GM10248 (cell line): ENCODE measurements at regions not wholly inside any gene's neighbourhood (a gene's known extent, or its start where the extent isn't known, plus 50 kb on each side); places are given as distances from the start of the nearest gene placed in this dataset.
A peak's percentile ranks its signal among the peaks of the same experiment; 100 is the strongest.

ENCODE experiments used
- CTCF ChIA-PET: fragments of 300-600 bp; sonication (Branson Sonifier 250); formaldehyde crosslinking; extraction: SDS; loops from one replicate; lab custom pipeline; 2021; ENCODE audit warnings: antibody characterized with exemption; lab: Yijun Ruan, JAX
- POLR2A ChIA-PET: fragments of 350-650 bp; sonication (Branson Sonifier 250); formaldehyde crosslinking; extraction: SDS; loops from one replicate; lab custom pipeline; 2020; ENCODE audit warnings: antibody characterized with exemption; lab: Yijun Ruan, JAX
- DNase-seq: peaks from one replicate; pipeline ENCODE4 v3.0.0; 2012; ENCODE audit errors: extremely low spot score
- TF ChIP-seq, protein P1 (sequence below): IDR thresholded peaks from 2 replicates; pipeline ENCODE4 v1.5.1; 2012; ENCODE audit warnings: mild to moderate bottlenecking, low read depth; ENCODE audit errors: extremely low read depth, missing control alignments, control extremely low read depth

DNA sequence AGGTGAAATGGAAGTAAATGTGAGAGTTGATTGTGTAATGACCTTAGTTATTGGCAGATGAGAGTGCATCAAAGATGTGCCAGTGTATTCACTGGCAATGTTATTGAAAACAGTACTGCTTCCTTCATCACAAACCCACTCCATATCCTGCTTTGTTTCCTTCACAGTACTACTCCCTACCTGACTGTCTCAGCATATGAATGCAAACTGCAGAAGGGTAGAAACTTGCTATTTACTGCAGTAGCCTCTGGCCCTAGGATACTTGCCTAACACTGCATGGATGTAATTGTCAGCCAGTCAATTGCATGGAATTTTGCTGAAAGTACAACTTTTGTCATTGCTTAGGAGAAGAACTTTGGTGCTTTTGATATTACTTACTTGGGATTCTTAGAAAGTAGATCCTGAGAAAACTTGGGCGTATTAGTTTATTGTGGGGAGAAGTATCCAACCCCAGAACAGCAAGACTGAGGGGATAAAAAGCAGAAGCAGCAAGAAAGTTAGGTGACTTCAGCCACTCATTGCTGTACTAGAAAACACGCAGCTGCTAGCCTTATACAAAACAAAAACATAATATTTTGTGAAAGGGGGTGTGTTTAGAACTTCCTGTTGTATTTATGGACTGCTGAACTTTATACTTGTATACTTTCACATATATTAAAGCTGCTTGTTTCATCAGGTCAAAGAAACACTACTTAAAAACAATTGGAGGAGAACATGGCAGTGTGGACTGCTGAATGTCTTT is 219.0 kb downstream of the CCNG2 start:
- TF ChIP-seq, protein P1, sequence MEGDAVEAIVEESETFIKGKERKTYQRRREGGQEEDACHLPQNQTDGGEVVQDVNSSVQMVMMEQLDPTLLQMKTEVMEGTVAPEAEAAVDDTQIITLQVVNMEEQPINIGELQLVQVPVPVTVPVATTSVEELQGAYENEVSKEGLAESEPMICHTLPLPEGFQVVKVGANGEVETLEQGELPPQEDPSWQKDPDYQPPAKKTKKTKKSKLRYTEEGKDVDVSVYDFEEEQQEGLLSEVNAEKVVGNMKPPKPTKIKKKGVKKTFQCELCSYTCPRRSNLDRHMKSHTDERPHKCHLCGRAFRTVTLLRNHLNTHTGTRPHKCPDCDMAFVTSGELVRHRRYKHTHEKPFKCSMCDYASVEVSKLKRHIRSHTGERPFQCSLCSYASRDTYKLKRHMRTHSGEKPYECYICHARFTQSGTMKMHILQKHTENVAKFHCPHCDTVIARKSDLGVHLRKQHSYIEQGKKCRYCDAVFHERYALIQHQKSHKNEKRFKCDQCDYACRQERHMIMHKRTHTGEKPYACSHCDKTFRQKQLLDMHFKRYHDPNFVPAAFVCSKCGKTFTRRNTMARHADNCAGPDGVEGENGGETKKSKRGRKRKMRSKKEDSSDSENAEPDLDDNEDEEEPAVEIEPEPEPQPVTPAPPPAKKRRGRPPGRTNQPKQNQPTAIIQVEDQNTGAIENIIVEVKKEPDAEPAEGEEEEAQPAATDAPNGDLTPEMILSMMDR = no peak
- DNase-seq = no peak
- ChIA-PET CTCF (interaction anchor here (1.0 kb wide), 1 partner anchor 10 kb away, joined by 4 read pairs; no protein-coding TSS in a partner anchor), POLR2A (no interaction called here)

DNA sequence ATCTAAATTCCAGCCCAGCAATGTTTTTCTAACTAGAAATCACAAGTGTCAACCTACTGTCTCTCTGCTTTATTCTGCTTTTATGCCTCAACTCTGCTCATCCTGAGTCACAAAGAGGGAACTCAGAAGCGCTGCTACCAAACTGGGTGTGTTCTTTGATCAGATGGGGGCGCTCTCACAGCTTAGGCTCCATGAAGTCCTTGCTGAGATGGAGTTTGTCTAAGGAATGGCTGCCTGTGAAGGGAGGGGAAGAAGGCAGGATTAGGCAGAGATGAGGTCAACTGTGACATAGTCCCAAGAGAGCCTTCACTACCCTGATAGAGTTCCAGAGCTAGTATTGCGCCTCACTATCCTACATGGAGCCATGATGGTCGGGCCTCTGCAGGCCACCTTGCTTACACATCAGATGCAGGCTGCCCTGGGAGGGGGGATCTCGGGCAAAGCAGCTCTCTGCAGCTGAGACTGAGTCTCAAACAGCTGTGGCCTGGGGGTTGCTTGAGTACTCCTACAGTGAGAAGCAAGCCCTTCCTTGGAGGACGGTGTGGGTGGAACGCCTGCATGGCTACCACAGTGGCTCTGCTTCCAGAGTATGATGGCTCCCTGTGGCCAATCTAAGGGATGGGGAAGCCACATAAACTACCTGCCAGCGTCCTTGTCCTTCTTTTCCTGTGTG is 219.9 kb downstream of the CCNG2 start:
- CTCF ChIA-PET = interaction anchor here (0.7 to 1.5 kb wide), 3 partner anchors 10 to 19 kb away, joined by 3 to 4 read pairs (median 3); no protein-coding TSS in a partner anchor

DNA sequence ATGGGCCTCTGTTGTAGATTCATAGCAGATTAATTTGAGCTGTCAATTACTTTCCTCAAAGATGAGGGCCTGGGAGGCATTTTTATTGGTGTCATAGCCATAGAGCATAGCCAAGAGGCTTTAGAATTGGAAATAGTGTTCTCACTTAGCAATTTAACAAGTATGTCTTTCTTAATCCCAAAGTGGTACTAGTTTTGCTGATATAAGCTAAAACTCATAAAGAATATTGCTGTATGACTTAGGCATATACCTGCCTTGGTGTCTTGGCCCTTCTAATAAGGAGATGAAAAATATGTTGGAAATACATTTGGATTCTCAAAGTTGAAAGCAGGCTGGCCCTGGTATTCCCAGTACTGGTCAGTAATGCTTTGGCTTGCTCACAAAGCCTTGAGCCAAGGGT is 221.5 kb upstream of the CXCL13 start:
- DNase-seq = no peak
- ChIA-PET POLR2A (no interaction called here), CTCF (interaction anchor here (0.8 to 7.3 kb wide), 13 partner anchors 11 to 235 kb away, joined by 3 to 72 read pairs (median 8); no protein-coding TSS in a partner anchor)
- TF ChIP-seq, protein P1 = no peak

More for the DNA sequence above, 219.9 kb downstream of the CCNG2 start:
- DNase-seq = no peak
- TF ChIP-seq, protein P1 = no peak
- POLR2A ChIA-PET = no interaction called here

DNA sequence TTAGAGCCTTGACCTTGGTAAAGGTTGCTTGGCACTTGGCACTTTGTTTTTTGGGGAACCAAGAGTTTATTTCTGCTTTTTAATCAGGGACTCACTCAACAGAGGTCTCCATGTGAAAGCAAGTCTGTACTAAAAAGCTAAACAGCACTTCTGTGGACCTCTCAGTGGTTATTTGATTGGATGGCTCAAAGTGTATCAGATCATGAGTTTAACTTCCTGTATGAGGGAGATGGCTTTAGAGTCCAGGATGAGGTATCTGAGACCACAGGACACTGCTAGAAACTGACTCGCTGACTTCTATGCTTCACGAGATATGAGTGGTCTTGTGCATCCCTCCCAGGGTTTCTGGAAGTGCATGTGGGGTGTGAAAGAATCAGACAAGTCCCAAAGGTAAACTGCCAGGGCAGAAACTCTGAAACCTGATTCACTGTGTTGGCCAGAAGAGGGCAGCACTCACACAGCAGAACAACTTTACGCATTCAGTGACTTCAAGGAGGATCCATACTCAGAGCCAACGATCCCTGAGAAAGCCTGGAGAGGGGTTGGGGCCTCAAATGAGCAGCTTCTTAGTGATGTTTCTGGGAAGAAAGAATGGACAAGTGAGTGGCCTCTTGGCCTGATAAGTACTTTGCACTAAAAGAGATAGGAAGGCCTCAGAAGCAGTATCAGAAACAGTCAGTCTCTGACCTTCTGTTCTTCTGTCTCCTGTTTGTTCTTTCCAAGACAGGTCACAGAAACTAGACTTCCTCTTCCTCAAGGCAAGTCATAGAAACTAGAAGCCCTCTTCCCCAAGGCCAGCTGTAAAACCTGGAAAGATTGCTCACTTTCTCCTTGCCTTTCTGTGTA is 220.3 kb upstream of the CXCL13 start:
- DNase-seq = peak; percentile 48
- TF ChIP-seq, protein P1 = peak; percentile 80
- ChIA-PET POLR2A (no interaction called here), CTCF (interaction anchor here (0.7 to 7.3 kb wide), 21 partner anchors 10 to 911 kb away, joined by 3 to 72 read pairs (median 4); no protein-coding TSS in a partner anchor)

DNA sequence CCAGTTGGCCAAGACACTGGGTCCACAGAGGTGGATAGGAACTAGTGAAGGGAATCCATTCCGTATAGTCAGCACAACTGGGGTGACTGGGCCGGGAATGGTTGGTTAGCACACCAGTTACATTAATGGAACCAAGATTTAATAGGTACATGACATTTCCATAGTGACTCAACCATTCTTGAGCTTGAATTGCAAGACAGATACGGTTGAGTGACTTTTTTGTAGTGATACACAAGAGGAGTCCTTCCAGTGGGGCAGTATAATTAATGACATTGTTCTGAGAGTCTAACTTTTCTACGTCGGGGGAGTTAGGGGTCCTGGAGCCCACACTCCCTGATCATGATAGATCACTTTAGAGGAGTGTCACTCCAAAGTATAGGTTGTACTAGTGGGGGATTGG is 211.6 kb upstream of the CXCL13 start:
- CTCF ChIA-PET = interaction anchor here (2.8 to 4.5 kb wide), 2 partner anchors 9 to 207 kb away, joined by 10 to 21 read pairs; no protein-coding TSS in a partner anchor
- TF ChIP-seq, protein P1 = no peak
- no peak for DNase-seq
- POLR2A ChIA-PET = no interaction called here

DNA sequence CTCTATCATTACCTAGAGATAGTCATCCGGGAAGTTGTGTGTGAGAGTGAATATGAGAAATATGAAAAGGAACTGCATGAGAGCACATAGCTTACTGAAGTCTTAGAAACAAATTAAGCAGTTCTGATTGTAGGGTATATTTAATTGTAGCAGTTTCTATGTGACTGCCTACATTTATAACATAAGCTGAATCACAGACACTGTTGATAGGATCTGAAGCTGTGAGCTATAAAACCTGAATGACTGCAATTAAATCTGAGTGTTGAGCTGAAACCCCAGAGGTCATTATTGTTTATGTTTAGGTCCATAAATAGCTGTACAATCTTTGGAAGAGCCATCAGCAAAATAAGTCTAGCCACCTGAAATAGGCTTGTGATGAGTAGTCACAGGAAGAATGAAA is 210.1 kb upstream of the CXCL13 start:
- POLR2A ChIA-PET = no interaction called here
- no peak for DNase-seq
- TF ChIP-seq, protein P1 = no peak
- CTCF ChIA-PET = interaction anchor here (1.2 to 4.5 kb wide), 5 partner anchors 10 to 205 kb away, joined by 3 to 21 read pairs (median 6); no protein-coding TSS in a partner anchor
